ENCODE measurements at regions not wholly inside any gene's neighbourhood (a gene's known extent, or its start where the extent isn't known, plus 50 kb on each side); places are given as distances from the start of the nearest gene placed in this dataset.

DNA sequence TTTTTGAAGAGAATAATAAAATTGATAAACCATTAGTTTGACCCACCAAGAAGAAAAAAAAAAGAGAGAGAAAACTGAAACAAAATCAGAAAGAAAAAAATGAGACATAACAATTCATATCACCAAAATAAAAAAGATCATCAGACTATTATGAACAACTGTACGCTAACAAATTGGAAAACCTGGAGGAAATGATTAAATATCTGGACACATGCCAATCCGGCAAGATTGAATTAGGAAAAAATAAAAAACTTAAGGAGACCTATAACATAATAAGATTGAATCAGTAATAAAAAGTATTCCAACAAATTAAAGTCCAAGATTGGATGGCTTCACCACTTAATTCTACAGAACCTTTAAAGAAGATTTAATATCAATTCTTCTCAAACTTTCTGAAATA is 136.7 kb downstream of the CASP12 start:
- Mint-ChIP-seq H3K9me3 (ENCODE audit: low read depth) (peaks cover 15% of the 10 kb centered on the region), H3K36me3 (peaks cover 12% of the 10 kb centered on the region), H3K27ac (no peak overlapping the region), H3K4me1 (ENCODE audit: low read depth) (peaks cover 7% of the 10 kb centered on the region), H3K4me3 (no peak overlapping the region), H3K27me3 (no peaks in the 10 kb centered on the region)

DNA sequence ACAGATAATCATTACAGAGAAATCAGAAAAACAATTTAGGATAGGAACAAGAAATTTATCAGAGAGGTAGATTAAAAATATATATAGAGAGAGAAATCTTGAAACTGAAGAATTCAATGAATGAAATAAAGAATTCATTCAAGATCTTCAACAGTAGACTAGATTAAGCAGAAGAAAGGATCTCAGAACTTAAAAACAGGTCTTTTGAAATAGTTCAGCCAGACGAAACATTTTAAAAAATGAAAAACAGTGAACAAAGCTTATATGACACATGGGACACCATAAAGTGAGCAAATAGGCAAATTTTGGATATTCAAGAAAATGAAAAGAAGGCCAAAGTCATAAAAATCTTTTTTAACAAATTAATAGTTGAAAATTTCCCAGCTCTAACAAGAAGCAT is 138.8 kb downstream of the CASP12 start:
- Mint-ChIP-seq H3K9me3 (ENCODE audit: low read depth) (peaks cover 15% of the 10 kb centered on the region), H3K27me3 (no peaks in the 10 kb centered on the region), H3K36me3 (peaks cover 12% of the 10 kb centered on the region), H3K27ac (no peak overlapping the region), H3K4me3 (no peak overlapping the region), H3K4me1 (ENCODE audit: low read depth) (peaks cover 3% of the 10 kb centered on the region)

DNA sequence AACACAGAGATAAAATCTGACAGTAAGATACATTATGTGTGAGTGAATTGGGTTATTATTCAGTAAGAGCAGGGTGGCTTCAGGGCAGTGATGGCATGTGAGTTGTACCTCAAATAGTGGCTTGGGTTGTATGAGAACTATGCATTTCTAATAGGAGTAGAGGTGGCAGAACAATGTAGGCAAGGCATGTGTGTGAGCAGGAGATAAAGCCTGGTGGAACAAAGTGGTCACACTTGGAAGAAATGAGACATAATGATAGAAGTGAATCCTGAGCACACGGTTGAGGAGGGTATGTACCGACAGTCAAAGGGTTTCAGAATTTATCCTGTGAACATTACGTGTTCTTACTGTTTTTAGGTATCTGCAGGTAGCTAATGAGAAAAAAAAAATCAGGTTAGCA is 159.3 kb downstream of the CASP12 start:
- Mint-ChIP-seq H3K36me3 (no peaks in the 10 kb centered on the region), H3K27me3 (no peaks in the 10 kb centered on the region), H3K27ac (no peak overlapping the region), H3K4me3 (no peak overlapping the region), H3K9me3 (ENCODE audit: low read depth) (no peaks in the 10 kb centered on the region), H3K4me1 (ENCODE audit: low read depth) (peaks cover 12% of the 10 kb centered on the region)

- no peak overlapping the region for H3K4me3 Mint-ChIP-seq
- no peaks in the 10 kb centered on the region for H3K36me3 Mint-ChIP-seq
- H3K4me1 Mint-ChIP-seq (ENCODE audit: low read depth): peaks cover 12% of the 10 kb centered on the region
Measured at GRCh38 chr11:104738208-104738607, 160.1 kb downstream of the CASP12 start.

DNA sequence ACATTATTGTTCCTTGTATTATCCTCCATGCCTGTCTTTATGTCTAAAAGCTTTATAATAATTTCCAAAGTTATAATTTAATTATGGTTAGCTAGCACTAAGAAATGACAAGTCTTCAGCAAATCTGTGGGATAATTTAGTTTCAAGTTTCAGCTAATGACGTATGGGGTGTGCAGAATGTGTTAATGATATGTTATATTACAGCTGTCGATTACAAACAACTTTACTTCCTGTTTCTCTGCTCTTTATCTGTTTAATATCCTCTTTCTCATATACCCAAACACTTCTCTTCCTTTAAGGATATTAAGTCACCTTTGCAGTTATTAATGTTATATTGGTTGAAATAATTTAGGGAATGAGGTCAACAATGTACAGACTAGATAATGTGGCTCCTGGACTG is 161.8 kb downstream of the CASP12 start:
- Mint-ChIP-seq H3K27ac (no peak overlapping the region), H3K36me3 (no peaks in the 10 kb centered on the region), H3K9me3 (ENCODE audit: low read depth) (no peaks in the 10 kb centered on the region), H3K4me3 (no peak overlapping the region), H3K4me1 (ENCODE audit: low read depth) (peaks cover 12% of the 10 kb centered on the region), H3K27me3 (no peaks in the 10 kb centered on the region)

More at GRCh38 chr11:104738208-104738607, 160.1 kb downstream of the CASP12 start:
- H3K9me3 Mint-ChIP-seq (ENCODE audit: low read depth): no peaks in the 10 kb centered on the region
- no peak overlapping the region for H3K27ac Mint-ChIP-seq
- no peaks in the 10 kb centered on the region for H3K27me3 Mint-ChIP-seq

DNA sequence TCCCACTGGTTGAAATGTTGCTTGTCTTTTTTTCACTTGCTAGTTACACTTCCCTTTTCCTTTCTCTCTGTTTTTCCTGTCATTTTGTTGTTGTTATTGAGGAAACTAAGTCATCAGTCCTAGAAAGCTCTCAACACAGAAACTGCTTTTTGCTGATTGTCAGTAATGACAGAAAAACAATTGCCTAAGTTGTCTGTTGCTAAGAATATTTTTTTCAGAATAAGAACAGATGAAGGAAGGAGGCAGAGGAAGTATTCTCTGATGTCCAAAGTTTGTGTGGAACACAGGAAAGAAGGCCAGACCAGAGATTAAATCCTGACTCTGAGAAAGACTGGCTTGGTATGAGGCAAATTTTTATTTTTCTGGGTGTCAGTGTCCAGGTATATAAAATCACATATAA is 163.3 kb downstream of the CASP12 start:
- H3K9me3 Mint-ChIP-seq (ENCODE audit: low read depth): no peaks in the 10 kb centered on the region
- no peaks in the 10 kb centered on the region for H3K27me3 Mint-ChIP-seq
- no peak overlapping the region for H3K27ac Mint-ChIP-seq
- H3K4me3 Mint-ChIP-seq: no peak overlapping the region
- no peaks in the 10 kb centered on the region for H3K36me3 Mint-ChIP-seq
- peaks cover 12% of the 10 kb centered on the region for H3K4me1 Mint-ChIP-seq (ENCODE audit: low read depth)

GRCh38 chr11:104731890-104732289 is 166.4 kb downstream of the CASP12 start:
- Mint-ChIP-seq H3K4me1 (ENCODE audit: low read depth) (peaks cover 7% of the 10 kb centered on the region), H3K4me3 (no peak overlapping the region), H3K36me3 (no peaks in the 10 kb centered on the region), H3K27ac (no peak overlapping the region), H3K9me3 (ENCODE audit: low read depth) (no peaks in the 10 kb centered on the region), H3K27me3 (no peaks in the 10 kb centered on the region)

DNA sequence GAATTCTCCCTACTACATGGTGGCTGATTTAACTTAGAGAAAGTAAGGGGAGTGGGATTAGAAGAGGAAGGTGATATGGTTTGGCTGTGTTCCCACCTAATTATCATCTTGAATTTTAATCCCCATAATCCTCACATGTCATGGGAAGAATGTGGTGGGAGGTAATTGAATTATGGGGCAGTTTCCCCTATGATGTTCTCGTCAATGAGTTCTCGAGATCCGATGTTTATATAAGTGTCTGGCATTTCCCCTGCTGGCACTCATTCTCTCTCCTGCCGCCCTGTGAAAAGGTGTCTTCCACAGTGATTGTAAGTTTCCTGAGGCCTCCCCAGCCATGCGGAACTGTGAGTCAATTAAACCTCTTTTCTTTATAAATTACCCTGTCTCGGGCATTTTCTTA is 169.3 kb downstream of the CASP12 start:
- Mint-ChIP-seq H3K27ac (no peak overlapping the region), H3K4me3 (no peak overlapping the region), H3K36me3 (no peaks in the 10 kb centered on the region), H3K9me3 (ENCODE audit: low read depth) (no peaks in the 10 kb centered on the region), H3K27me3 (no peaks in the 10 kb centered on the region), H3K4me1 (ENCODE audit: low read depth) (peaks cover 10% of the 10 kb centered on the region)

- H3K36me3 Mint-ChIP-seq: peaks cover 6% of the 10 kb centered on the region
- H3K9me3 Mint-ChIP-seq (ENCODE audit: low read depth): peaks cover 7% of the 10 kb centered on the region
- H3K4me1 Mint-ChIP-seq (ENCODE audit: low read depth): peaks cover 11% of the 10 kb centered on the region
- no peak overlapping the region for H3K4me3 Mint-ChIP-seq
- H3K27ac Mint-ChIP-seq: no peak overlapping the region
- H3K27me3 Mint-ChIP-seq: no peaks in the 10 kb centered on the region
Measured at GRCh38 chr11:104727768-104728167, 170.5 kb downstream of the CASP12 start.

GRCh38 chr11:104727095-104727494 is 171.2 kb downstream of the CASP12 start:
- peaks cover 10% of the 10 kb centered on the region for H3K9me3 Mint-ChIP-seq (ENCODE audit: low read depth)
- no peak overlapping the region for H3K27ac Mint-ChIP-seq
- H3K36me3 Mint-ChIP-seq: peaks cover 6% of the 10 kb centered on the region
- H3K4me3 Mint-ChIP-seq: no peak overlapping the region
- peaks cover 11% of the 10 kb centered on the region for H3K4me1 Mint-ChIP-seq (ENCODE audit: low read depth)
- no peaks in the 10 kb centered on the region for H3K27me3 Mint-ChIP-seq

DNA sequence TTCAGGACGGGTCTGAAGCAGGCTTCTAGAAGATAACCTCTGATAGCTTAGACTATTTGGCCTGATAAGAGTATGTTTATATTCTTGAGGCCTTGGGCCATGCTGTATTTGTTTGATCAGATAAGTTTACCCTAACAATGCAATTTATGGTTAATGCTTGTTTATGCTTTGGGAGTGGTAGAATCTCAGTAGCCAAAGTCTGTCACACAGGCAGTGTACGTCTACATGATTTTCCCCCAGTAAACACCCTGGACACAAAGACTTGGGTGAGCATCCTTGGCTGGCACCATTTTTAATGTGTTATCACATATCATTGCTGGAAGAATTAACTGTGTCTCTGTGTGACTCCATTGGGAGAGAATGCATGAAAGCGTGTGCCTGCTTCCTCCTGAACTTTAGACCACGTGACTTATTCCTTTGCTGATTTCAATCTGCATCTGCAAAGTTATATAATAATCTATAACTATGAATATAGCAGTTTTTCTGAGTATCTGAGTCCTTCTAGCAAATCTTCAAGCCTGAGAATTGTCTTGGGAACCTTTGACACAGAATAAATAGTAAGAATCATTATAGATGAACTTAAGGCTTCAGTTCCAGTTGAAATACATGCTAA is 172.4 kb downstream of the CASP12 start:
- no peak overlapping the region for H3K4me3 Mint-ChIP-seq
- H3K36me3 Mint-ChIP-seq: peaks cover 6% of the 10 kb centered on the region
- H3K27me3 Mint-ChIP-seq: no peaks in the 10 kb centered on the region
- peaks cover 11% of the 10 kb centered on the region for H3K4me1 Mint-ChIP-seq (ENCODE audit: low read depth)
- peaks cover 10% of the 10 kb centered on the region for H3K9me3 Mint-ChIP-seq (ENCODE audit: low read depth)
- no peak overlapping the region for H3K27ac Mint-ChIP-seq

GRCh38 chr11:104713401-104713800 is 184.9 kb downstream of the CASP12 start:
- no peak overlapping the region for H3K4me3 Mint-ChIP-seq
- peaks cover 9% of the 10 kb centered on the region for H3K36me3 Mint-ChIP-seq
- H3K4me1 Mint-ChIP-seq (ENCODE audit: low read depth): peaks cover 17% of the 10 kb centered on the region
- no peaks in the 10 kb centered on the region for H3K27me3 Mint-ChIP-seq
- H3K9me3 Mint-ChIP-seq (ENCODE audit: low read depth): no peaks in the 10 kb centered on the region
- H3K27ac Mint-ChIP-seq: no peak overlapping the region

GRCh38 chr11:104705490-104706190 is 192.6 kb downstream of the CASP12 start:
- Mint-ChIP-seq H3K4me3 (peak overlapping the region; percentile 83), H3K27me3 (no peaks in the 10 kb centered on the region), H3K9me3 (ENCODE audit: low read depth) (no peaks in the 10 kb centered on the region), H3K27ac (peak overlapping the region; percentile 97), H3K36me3 (peaks cover 4% of the 10 kb centered on the region), H3K4me1 (ENCODE audit: low read depth) (peaks cover 58% of the 10 kb centered on the region)

GRCh38 chr11:104704888-104705287 is 193.4 kb downstream of the CASP12 start:
- H3K4me3 Mint-ChIP-seq: peak overlapping the region; percentile 83
- H3K36me3 Mint-ChIP-seq: peaks cover 2% of the 10 kb centered on the region
- H3K4me1 Mint-ChIP-seq (ENCODE audit: low read depth): peaks cover 62% of the 10 kb centered on the region
- peak overlapping the region; percentile 97 for H3K27ac Mint-ChIP-seq
- H3K27me3 Mint-ChIP-seq: no peaks in the 10 kb centered on the region
- H3K9me3 Mint-ChIP-seq (ENCODE audit: low read depth): no peaks in the 10 kb centered on the region

GRCh38 chr11:104704146-104704830 is 194.0 kb downstream of the CASP12 start:
- H3K36me3 Mint-ChIP-seq: peaks cover 2% of the 10 kb centered on the region
- H3K27ac Mint-ChIP-seq: peak overlapping the region; percentile 97
- no peaks in the 10 kb centered on the region for H3K9me3 Mint-ChIP-seq (ENCODE audit: low read depth)
- peaks cover 56% of the 10 kb centered on the region for H3K4me1 Mint-ChIP-seq (ENCODE audit: low read depth)
- peak overlapping the region; percentile 83 for H3K4me3 Mint-ChIP-seq
- H3K27me3 Mint-ChIP-seq: no peaks in the 10 kb centered on the region

Measured in activated naive CD8-positive, alpha-beta T cell (primary cell).